ENCODE measurements at regions not wholly inside any gene's neighbourhood (a gene's known extent, or its start where the extent isn't known, plus 50 kb on each side); places are given as distances from the start of the nearest gene placed in this dataset.

GRCh38 chrX:112470551-112470950 is 209.2 kb downstream of the LHFPL1 start:
- no peak for TF ChIP-seq KAT2A (conservative IDR thresholded peaks at IDR 0.05; ENCODE audit: control insufficient read depth, low read depth, low read length)
- no peak for TF ChIP-seq CTCF (IDR thresholded peaks at IDR 0.05 in 2 of 3, conservative IDR thresholded peaks at IDR 0.05 in 1 of 3; ENCODE audit: control insufficient read depth in 2 of 3, extremely low read depth in 1 of 3, insufficient read depth in 1 of 3, low read depth in 3 of 3, low read length in 3 of 3)

Measured in GM12878 (cell line).